SK-N-SH (cell line): ENCODE measurements at regions not wholly inside any gene's neighbourhood (a gene's known extent, or its start where the extent isn't known, plus 50 kb on each side); places are given as distances from the start of the nearest gene placed in this dataset.
A peak's percentile ranks its signal among the peaks of the same experiment; 100 is the strongest.

Experiments used
- CTCF ChIA-PET: fragments of 300-600, 350-600 bp; formaldehyde crosslinking; extraction: SDS; loops from one replicate; lab custom pipeline; 2021; lab: Yijun Ruan, JAX
- POLR2A ChIA-PET: fragments of 350-600 bp; sonication (Branson Sonifier 250); formaldehyde crosslinking; extraction: SDS; loops from one replicate; lab custom pipeline; 2020; ENCODE audit warnings: antibody characterized with exemption, inconsistent platforms; lab: Yijun Ruan, JAX
- DNase-seq: peaks from one replicate; pipeline ENCODE4 v3.0.0; 2012
- H2AFZ ChIP-seq: fragments of 200-600 bp; sonication (generic); 2 replicates; pipeline ENCODE4 v1.8.1; 2016; ENCODE audit warnings: antibody characterized with exemption, mild to moderate bottlenecking, low read depth
- H3F3A ChIP-seq: fragments of 200-600 bp; sonication (generic); replicated peaks from 2 replicates; pipeline ENCODE3; 2016; ENCODE audit warnings: antibody characterized with exemption, mild to moderate bottlenecking; ENCODE audit not compliant: insufficient read depth
- H3K27ac ChIP-seq, 2 experiments: fragments of 200-500 bp in 1 of 2; fragments of 200-600 bp in 1 of 2; sonication (Bioruptor generic) in 1 of 2; sonication (generic), shearing (Covaris generic) in 1 of 2; 2 replicates each; pipeline versions ENCODE4 v1.5.1 to v1.6.1; 2014 to 2016; ENCODE audit warnings: low read depth in 2 of 2, inconsistent platforms in 1 of 2, low read length in 1 of 2, mild to moderate bottlenecking in 1 of 2, mixed read lengths in 1 of 2
- H3K27me3 ChIP-seq: fragments of 200-600 bp; sonication (generic), shearing (Covaris generic); 2 replicates; pipeline ENCODE4 v1.6.1; 2016; ENCODE audit warnings: mixed run types; ENCODE audit not compliant: insufficient read depth
- H3K36me3 ChIP-seq, 2 experiments: fragments of 200-500 bp in 1 of 2; fragments of 200-600 bp in 1 of 2; sonication (Bioruptor generic) in 1 of 2; sonication (generic) in 1 of 2; replicated peaks in 1 of 2; 2 replicates each; pipeline versions ENCODE3 to v1.5.1; 2014 to 2016; ENCODE audit warnings: low read length in 1 of 2, mild to moderate bottlenecking in 1 of 2; ENCODE audit not compliant: insufficient read depth in 2 of 2, control insufficient read depth in 1 of 2
- H3K4me1 ChIP-seq, 2 experiments: fragments of 200-500 bp in 1 of 2; fragments of 200-600 bp in 1 of 2; sonication (Bioruptor generic) in 1 of 2; sonication (generic), shearing (Covaris generic) in 1 of 2; 2 replicates each; pipeline versions ENCODE4 v1.5.1 to v1.6.1; 2014 to 2016; ENCODE audit warnings: low read depth in 1 of 2, low read length in 1 of 2, mixed run types in 1 of 2; ENCODE audit not compliant: insufficient read depth in 2 of 2, control insufficient read depth in 1 of 2
- H3K4me2 ChIP-seq: fragments of 200-600 bp; sonication (generic), shearing (Covaris generic); 2 replicates; pipeline ENCODE4 v1.6.1; 2017; ENCODE audit warnings: mixed run types
- H3K4me3 ChIP-seq, 2 experiments: fragments of 200-500 bp in 1 of 2; fragments of 200-600 bp in 1 of 2; sonication (Bioruptor generic) in 1 of 2; sonication (generic), shearing (Covaris generic) in 1 of 2; 2 replicates each; pipeline versions ENCODE4 v1.5.1 to v1.8.1; 2014 to 2016; ENCODE audit warnings: low read depth in 2 of 2, inconsistent platforms in 1 of 2, low read length in 1 of 2, mild to moderate bottlenecking in 1 of 2, mixed read lengths in 1 of 2, moderate library complexity in 1 of 2
- H3K79me2 ChIP-seq: fragments of 200-600 bp; sonication (generic); 2 replicates; pipeline ENCODE4 v1.8.1; 2017; ENCODE audit warnings: mild to moderate bottlenecking; ENCODE audit not compliant: insufficient read depth
- H3K9ac ChIP-seq: fragments of 200-600 bp; sonication (generic); 2 replicates; pipeline ENCODE4 v1.6.1; 2017; ENCODE audit warnings: mixed run types
- H3K9me2 ChIP-seq: fragments of 200-600 bp; sonication (generic); 2 replicates; pipeline ENCODE4 v1.6.1; 2017; ENCODE audit warnings: mixed run types
- H3K9me3 ChIP-seq: fragments of 200-600 bp; sonication (generic); 2 replicates; pipeline ENCODE4 v1.6.1; 2017; ENCODE audit warnings: mixed run types, mild to moderate bottlenecking, moderate library complexity
- H4K20me1 ChIP-seq: fragments of 200-600 bp; sonication (generic); 2 replicates; pipeline ENCODE4 v1.6.1; 2017; ENCODE audit warnings: mild to moderate bottlenecking, mixed run types; ENCODE audit not compliant: insufficient read depth
- EP300 ChIP-seq, 2 experiments: IDR thresholded peaks; 2 replicates each; pipeline versions ENCODE4 v1.4.0 to v1.6.1; 2012; ENCODE audit warnings: borderline replicate concordance in 1 of 2, low read depth in 1 of 2, low read length in 1 of 2
- EZH2phosphoT487 ChIP-seq: fragments of 200-600 bp; sonication (generic); IDR thresholded peaks from 2 replicates; pipeline ENCODE4 v1.6.1; 2017; ENCODE audit warnings: low read depth, mixed run types, mild to moderate bottlenecking, antibody characterized with exemption, moderate library complexity, borderline replicate concordance
- FOXM1 ChIP-seq: IDR thresholded peaks from 2 replicates; pipeline ENCODE4 v1.4.0; 2012; ENCODE audit warnings: low read depth, mild to moderate bottlenecking
- MEF2A ChIP-seq: IDR thresholded peaks from 2 replicates; pipeline ENCODE4 v1.4.0; 2012; ENCODE audit warnings: low read depth, borderline replicate concordance
- NFIC ChIP-seq: IDR thresholded peaks from 2 replicates; pipeline ENCODE4 v1.4.0; 2012; ENCODE audit warnings: borderline replicate concordance
- RFX5 ChIP-seq: IDR thresholded peaks from 2 replicates; pipeline ENCODE4 v1.6.1; 2012; ENCODE audit warnings: mild to moderate bottlenecking, improper control_type of control experiment, low read length
- SMC3 ChIP-seq: IDR thresholded peaks from 2 replicates; pipeline ENCODE4 v1.6.1; 2012; ENCODE audit warnings: low read depth, low read length, improper control_type of control experiment
- TCF12 ChIP-seq: IDR thresholded peaks from 2 replicates; pipeline ENCODE4 v1.4.0; 2012
- WGBS: methylation state at CpG from one replicate; pipeline ENCODE4 v1.1.6; 2017; ENCODE audit warnings: low lambda C conversion rate; 5-methylcytosine and 5-hydroxymethylcytosine counted together
- TF ChIP-seq, protein P1 (sequence below): IDR thresholded peaks from 2 replicates; pipeline ENCODE4 v1.4.0; 2012; ENCODE audit warnings: low read depth, borderline replicate concordance
- TF ChIP-seq, protein P2 (sequence below): IDR thresholded peaks from 2 replicates; pipeline ENCODE4 v1.6.1; 2012; ENCODE audit warnings: mild to moderate bottlenecking, low read depth, low read length, moderate library complexity
- TF ChIP-seq, protein P3 (sequence below): fragments of 200-600 bp; sonication (generic); IDR thresholded peaks from 2 replicates; pipeline ENCODE4 v1.6.1; 2017; ENCODE audit warnings: antibody characterized with exemption, mild to moderate bottlenecking, moderate library complexity
- TF ChIP-seq, protein P4 (sequence below): IDR thresholded peaks from 2 replicates; pipeline ENCODE4; 2012

DNA sequence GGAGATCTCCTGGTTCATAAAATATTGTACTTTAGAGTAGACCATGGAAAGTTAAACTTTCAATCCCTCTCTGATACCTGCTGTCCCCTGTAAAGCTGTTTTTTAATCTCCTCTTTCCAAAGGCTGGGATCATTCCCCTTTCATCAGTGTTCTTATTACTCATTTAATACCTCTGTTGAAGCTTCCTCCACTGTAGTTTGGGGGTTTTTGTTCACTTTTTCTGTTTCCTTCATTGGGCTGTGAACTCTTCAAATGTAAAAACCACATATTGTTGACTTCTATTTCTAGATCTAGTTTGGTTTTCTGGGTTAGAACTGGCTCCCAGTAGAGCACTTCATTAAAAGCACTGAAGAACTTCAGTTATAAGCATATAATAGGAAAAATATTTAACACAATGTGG is 598.1 kb downstream of the RNF144A start:
- no peaks in the 10 kb centered on the region for H3K79me2 ChIP-seq
- no peaks in the 10 kb centered on the region for H3K36me3 ChIP-seq
- H3K27me3 ChIP-seq: no peaks in the 10 kb centered on the region
- no peaks in the 10 kb centered on the region for H3K9me3 ChIP-seq
- no peak overlapping the region for H2AFZ ChIP-seq
- no peaks in the 10 kb centered on the region for H3K9me2 ChIP-seq
- no peak overlapping the region for H3K27ac ChIP-seq
- ChIA-PET CTCF (no interaction called here), POLR2A (no interaction called here)
- H4K20me1 ChIP-seq: no peaks in the 10 kb centered on the region
- H3K9ac ChIP-seq: no peak overlapping the region
- H3F3A ChIP-seq: peaks cover 4% of the 10 kb centered on the region
- DNase-seq: no peak
- no peak overlapping the region for H3K4me3 ChIP-seq
- peaks cover 0 to 9% of the 10 kb centered on the region in 2 experiments; a peak in 2 of 4 replicates for H3K4me1 ChIP-seq
- no peak overlapping the region for H3K4me2 ChIP-seq
- TF ChIP-seq NFIC: no peak
- no peak for TF ChIP-seq SMC3
- no peak for TF ChIP-seq MEF2A
- TF ChIP-seq, protein P1, sequence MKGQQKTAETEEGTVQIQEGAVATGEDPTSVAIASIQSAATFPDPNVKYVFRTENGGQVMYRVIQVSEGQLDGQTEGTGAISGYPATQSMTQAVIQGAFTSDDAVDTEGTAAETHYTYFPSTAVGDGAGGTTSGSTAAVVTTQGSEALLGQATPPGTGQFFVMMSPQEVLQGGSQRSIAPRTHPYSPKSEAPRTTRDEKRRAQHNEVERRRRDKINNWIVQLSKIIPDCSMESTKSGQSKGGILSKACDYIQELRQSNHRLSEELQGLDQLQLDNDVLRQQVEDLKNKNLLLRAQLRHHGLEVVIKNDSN: no peak

DNA sequence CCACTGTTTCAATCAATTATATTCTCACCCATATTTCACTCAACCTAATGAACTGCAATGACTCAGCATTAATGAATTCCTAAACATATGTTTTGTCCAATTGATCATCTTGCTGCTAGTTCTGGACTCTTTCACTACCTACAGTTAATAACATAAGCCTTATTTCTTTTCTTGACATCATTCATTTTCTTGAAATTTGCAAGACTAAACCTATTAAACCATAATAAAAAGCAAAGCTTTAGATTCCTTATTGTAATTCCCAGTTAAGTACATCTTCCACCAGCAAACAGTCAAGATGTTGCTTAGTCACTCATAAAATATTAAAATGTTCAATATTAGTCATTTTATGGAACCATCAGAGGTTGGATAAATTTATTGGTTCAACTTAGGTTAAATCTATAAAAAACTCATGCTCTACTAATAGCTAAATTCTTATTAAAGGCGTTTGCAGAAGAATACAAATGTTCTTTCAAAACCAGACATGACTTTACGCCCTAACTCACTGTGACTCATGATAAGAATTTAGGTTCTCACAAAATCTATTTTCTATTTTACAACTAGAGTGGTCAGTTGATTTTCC is 599.4 kb downstream of the RNF144A start:
- Histone ChIP-seq H3K9me3 (no peaks in the 10 kb centered on the region), H2AFZ (no peak overlapping the region), H3F3A (peaks cover 4% of the 10 kb centered on the region)
- POLR2A ChIA-PET: no interaction called here
- 18% methylated on average over 2 of the region's 2 CpGs for WGBS
- CTCF ChIA-PET: no interaction called here
- TF ChIP-seq FOXM1: no peak
- TF ChIP-seq EZH2phosphoT487: no peak
- TF ChIP-seq, protein P2, sequence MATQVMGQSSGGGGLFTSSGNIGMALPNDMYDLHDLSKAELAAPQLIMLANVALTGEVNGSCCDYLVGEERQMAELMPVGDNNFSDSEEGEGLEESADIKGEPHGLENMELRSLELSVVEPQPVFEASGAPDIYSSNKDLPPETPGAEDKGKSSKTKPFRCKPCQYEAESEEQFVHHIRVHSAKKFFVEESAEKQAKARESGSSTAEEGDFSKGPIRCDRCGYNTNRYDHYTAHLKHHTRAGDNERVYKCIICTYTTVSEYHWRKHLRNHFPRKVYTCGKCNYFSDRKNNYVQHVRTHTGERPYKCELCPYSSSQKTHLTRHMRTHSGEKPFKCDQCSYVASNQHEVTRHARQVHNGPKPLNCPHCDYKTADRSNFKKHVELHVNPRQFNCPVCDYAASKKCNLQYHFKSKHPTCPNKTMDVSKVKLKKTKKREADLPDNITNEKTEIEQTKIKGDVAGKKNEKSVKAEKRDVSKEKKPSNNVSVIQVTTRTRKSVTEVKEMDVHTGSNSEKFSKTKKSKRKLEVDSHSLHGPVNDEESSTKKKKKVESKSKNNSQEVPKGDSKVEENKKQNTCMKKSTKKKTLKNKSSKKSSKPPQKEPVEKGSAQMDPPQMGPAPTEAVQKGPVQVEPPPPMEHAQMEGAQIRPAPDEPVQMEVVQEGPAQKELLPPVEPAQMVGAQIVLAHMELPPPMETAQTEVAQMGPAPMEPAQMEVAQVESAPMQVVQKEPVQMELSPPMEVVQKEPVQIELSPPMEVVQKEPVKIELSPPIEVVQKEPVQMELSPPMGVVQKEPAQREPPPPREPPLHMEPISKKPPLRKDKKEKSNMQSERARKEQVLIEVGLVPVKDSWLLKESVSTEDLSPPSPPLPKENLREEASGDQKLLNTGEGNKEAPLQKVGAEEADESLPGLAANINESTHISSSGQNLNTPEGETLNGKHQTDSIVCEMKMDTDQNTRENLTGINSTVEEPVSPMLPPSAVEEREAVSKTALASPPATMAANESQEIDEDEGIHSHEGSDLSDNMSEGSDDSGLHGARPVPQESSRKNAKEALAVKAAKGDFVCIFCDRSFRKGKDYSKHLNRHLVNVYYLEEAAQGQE: no peak
- TF ChIP-seq EP300 (IDR thresholded peaks at IDR 0.05; ENCODE audit: borderline replicate concordance in 1 of 2, low read depth in 1 of 2, low read length in 1 of 2): peak in 1 of 2 experiments; percentile 41; a peak in 1 of 4 replicates
- TF ChIP-seq, protein P3, sequence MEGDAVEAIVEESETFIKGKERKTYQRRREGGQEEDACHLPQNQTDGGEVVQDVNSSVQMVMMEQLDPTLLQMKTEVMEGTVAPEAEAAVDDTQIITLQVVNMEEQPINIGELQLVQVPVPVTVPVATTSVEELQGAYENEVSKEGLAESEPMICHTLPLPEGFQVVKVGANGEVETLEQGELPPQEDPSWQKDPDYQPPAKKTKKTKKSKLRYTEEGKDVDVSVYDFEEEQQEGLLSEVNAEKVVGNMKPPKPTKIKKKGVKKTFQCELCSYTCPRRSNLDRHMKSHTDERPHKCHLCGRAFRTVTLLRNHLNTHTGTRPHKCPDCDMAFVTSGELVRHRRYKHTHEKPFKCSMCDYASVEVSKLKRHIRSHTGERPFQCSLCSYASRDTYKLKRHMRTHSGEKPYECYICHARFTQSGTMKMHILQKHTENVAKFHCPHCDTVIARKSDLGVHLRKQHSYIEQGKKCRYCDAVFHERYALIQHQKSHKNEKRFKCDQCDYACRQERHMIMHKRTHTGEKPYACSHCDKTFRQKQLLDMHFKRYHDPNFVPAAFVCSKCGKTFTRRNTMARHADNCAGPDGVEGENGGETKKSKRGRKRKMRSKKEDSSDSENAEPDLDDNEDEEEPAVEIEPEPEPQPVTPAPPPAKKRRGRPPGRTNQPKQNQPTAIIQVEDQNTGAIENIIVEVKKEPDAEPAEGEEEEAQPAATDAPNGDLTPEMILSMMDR: no peak
- TF ChIP-seq TCF12: peak; percentile 40; the same call in 1 of the 2 replicates
- TF ChIP-seq, protein P4, sequence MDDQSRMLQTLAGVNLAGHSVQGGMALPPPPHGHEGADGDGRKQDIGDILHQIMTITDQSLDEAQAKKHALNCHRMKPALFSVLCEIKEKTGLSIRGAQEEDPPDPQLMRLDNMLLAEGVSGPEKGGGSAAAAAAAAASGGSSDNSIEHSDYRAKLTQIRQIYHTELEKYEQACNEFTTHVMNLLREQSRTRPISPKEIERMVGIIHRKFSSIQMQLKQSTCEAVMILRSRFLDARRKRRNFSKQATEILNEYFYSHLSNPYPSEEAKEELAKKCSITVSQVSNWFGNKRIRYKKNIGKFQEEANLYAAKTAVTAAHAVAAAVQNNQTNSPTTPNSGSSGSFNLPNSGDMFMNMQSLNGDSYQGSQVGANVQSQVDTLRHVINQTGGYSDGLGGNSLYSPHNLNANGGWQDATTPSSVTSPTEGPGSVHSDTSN: peak; percentile 16; the same call in 1 of the 2 replicates
- TF ChIP-seq, protein P1: no peak
- no peak for TF ChIP-seq RFX5
- TF ChIP-seq, all 33 proteins: peak for 3
- no peak overlapping the region for H3K9ac ChIP-seq
- H3K27me3 ChIP-seq: no peaks in the 10 kb centered on the region
- no peaks in the 10 kb centered on the region for H3K79me2 ChIP-seq
- no peaks in the 10 kb centered on the region for H3K36me3 ChIP-seq
- H3K4me2 ChIP-seq: 0 out of 2 replicates have a peak overlapping the region, but pooled peaks have one; percentile 5
- H3K4me1 ChIP-seq: peaks cover 0 to 9% of the 10 kb centered on the region in 2 experiments; a peak in 2 of 4 replicates
- H4K20me1 ChIP-seq: no peaks in the 10 kb centered on the region
- no peaks in the 10 kb centered on the region for H3K9me2 ChIP-seq
- H3K27ac ChIP-seq: peak overlapping the region in 1 of 2 experiments; percentile 28; a peak in 2 of 4 replicates
- DNase-seq: no peak
- H3K4me3 ChIP-seq: no peak overlapping the region
